ENCODE measurements at regions not wholly inside any gene's neighbourhood (a gene's known extent, or its start where the extent isn't known, plus 50 kb on each side); places are given as distances from the start of the nearest gene placed in this dataset.
"Not testable (repeated sequence)": the region's sequence is repeated elsewhere in the genome, so short reads cannot be mapped to it uniquely, and the experiment has no call there.

DNA sequence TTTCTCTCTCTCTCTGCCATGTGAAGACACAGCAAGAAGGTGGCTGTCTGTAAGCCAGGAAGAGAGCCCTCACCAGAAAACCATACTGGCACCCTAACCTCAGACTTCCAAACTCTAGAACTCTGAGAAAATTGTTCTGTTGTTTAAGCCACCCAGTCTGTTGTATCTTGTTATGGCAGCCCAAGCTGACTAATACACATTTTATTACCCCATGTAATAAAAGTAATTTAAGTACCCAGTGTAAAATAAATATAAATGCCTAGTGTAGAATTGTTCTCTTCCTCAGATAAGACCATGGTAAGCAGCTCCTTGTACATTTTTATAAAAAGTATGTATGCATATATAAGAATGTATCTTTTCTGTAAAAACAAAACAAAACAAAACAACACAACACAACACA is 119.7 kb downstream of the DTL start:
- Mint-ChIP-seq H3K4me1 (peaks cover 6% of the 10 kb centered on the region), H3K9me3 (no peaks in the 10 kb centered on the region), H3K36me3 (no peaks in the 10 kb centered on the region), H3K27ac (no peak overlapping the region), H3K4me3 (no peak overlapping the region), H3K27me3 (no peaks in the 10 kb centered on the region)
- no peak for DNase-seq

DNA sequence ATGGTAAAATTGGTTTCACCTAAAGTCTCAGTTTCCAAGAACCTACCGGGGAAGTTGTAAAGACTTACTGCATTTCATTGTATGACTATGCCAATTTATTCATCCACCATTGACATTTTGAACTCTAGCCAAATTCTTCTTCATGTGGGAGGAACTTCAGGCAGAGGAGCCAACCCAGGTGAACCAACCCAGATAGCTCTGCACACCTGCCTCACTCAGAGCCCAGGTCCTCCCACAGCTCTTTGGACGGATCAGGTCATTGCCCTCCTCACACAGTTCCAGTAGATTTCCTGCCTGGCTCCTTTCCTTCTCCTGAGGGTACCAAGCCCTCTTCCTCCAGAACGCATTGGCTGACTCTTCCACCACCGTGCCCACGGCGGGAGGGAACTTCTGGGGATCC is 121.7 kb downstream of the DTL start:
- peaks cover 3% of the 10 kb centered on the region for H3K36me3 Mint-ChIP-seq
- no peak overlapping the region for H3K4me3 Mint-ChIP-seq
- H3K4me1 Mint-ChIP-seq: peaks cover 16% of the 10 kb centered on the region
- H3K27me3 Mint-ChIP-seq: no peaks in the 10 kb centered on the region
- H3K27ac Mint-ChIP-seq: no peak overlapping the region
- DNase-seq: no peak
- no peaks in the 10 kb centered on the region for H3K9me3 Mint-ChIP-seq

DNA sequence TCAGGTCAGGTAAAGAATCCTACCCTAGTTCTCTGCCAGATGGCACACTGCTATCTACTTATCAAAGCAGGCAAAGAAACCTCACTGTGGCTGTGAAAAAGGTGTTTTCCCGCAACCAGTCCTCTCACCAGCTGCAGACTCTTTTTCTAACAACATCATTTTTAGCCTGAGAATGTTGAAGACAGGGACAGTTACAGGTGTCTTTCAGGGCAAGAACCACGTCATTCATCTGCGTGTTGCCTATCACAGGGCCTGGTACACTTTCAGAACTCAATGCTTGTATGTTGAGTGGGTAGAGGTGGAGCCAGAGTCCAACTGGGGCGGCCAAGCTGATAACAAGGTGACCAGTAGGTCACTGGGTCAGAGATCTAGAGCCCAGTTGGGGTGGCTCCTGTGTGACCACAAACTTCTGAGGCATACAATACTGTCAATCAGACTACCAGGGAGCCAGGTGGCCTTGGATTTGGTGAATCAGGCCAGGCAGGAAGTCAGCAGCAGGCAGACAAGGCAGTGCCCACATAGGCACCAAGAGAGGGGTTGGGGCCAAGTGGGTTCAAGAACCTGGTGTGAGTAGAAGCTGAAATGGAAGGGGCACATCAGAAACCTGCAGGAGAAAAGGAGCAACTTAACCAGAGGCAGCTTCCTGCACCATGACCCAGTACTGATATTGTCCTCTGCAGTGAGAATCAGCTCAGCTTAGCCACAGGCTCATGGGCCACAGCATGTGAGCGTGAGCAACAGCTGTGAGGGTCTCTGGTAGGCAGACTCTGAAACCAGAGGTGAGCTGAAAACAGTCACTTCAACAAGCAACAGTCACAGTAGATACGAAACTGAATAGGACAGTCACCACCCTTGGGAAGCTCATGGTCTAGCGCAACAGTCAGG is 123.6 kb downstream of the DTL start:
- H3K27ac Mint-ChIP-seq: no peak overlapping the region
- DNase-seq: no peak
- H3K9me3 Mint-ChIP-seq: no peaks in the 10 kb centered on the region
- H3K4me3 Mint-ChIP-seq: no peak overlapping the region
- no peaks in the 10 kb centered on the region for H3K27me3 Mint-ChIP-seq
- H3K4me1 Mint-ChIP-seq: peaks cover 24% of the 10 kb centered on the region
- H3K36me3 Mint-ChIP-seq: peaks cover 3% of the 10 kb centered on the region

DNA sequence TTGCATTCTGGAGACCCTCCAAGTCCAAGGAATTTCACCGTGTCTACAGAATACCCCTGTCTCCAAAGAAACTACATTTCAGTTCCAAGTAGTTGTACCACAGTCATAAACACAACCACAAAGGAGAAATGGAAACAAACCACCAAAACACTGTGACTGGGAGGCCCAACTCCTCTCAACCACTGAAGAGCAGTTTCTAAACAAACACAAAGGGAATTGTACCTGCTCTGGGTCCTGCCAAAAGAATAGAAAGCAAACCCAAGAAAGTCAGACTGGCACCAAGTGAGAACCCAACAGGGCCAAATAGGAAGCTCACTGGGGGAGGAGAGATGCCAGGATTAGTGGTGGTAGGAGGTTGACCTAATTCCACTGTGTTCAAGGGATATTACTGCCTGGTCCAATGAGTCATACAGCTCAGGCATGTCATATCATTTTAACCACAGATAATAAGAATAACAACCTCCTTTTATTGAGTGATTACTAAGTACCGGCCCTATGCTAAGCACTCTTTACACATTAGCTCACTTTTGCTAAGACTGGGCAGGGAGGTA is 123.9 kb upstream of the PPP2R5A start:
- Mint-ChIP-seq H3K27me3 (no peaks in the 10 kb centered on the region), H3K4me3 (no peak overlapping the region)
- DNase-seq: no peak

DNA sequence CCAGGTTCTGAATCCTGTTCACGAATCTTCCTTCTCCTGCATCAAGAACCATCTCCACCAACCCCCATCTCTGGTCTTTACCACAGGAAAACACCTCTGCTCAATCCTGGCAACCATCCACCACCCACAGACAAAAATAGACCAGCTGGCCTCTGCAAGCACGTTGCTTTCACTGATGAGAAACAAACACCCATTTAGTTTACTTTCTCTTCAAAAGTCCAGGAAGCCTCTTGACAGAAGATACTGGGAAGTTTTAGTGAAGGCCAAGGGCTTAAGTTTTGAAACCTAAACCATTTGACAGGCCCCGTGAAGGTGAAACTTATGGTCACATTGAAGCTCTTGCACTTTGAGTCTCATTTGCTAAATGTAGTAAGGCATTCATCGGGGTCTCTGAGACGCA is 122.6 kb upstream of the PPP2R5A start:
- H3K27ac Mint-ChIP-seq: no peak overlapping the region
- DNase-seq: peak; percentile 23
- H3K4me1 Mint-ChIP-seq: peaks cover 24% of the 10 kb centered on the region
- H3K9me3 Mint-ChIP-seq: no peaks in the 10 kb centered on the region
- H3K27me3 Mint-ChIP-seq: peaks cover 6% of the 10 kb centered on the region
- H3K36me3 Mint-ChIP-seq: peaks cover 3% of the 10 kb centered on the region
- no peak overlapping the region for H3K4me3 Mint-ChIP-seq

More for the DNA sequence above, 123.9 kb upstream of the PPP2R5A start:
- Mint-ChIP-seq H3K27ac (peak overlapping the region; percentile 4), H3K4me1 (peaks cover 24% of the 10 kb centered on the region), H3K36me3 (peaks cover 3% of the 10 kb centered on the region), H3K9me3 (no peaks in the 10 kb centered on the region)

DNA sequence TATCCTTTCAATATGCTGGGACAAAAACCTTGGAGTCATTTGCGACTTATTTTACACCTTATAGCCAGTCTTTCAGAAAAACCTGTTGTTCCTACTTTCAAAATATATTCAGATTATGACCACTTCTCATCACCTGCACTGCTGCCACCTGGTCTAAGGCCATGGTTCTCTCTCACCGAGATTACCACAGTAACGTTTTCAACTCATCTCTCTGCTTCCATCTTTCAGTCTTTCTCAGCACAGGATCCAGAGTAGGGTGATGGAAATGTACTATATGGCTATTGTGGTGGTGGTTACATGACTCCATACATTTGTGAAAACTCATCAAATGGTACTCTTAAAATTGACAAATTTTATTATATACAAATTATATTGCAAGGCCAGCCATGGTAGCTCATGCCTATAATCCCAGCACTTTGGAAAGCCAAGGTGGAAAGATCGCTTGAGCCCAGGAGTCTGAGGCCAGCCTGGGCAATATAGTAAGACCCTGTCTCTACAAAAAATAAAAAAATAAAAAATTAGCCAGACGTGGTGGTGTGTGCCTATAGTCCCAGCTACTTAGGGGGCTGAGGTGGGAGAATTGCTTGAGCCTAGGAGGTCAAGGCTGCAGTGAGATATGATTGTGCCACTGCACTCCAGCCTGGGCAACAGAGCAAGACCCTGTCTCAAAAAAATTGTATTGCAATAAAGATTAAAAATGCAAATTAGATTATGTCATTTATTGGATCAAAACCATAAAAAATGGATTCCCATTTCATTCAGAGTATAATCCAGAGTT is 120.9 kb upstream of the PPP2R5A start:
- H3K27me3 Mint-ChIP-seq: peaks cover 6% of the 10 kb centered on the region
- H3K4me1 Mint-ChIP-seq: peaks cover 18% of the 10 kb centered on the region
- no peak overlapping the region for H3K27ac Mint-ChIP-seq
- no peaks in the 10 kb centered on the region for H3K9me3 Mint-ChIP-seq
- H3K36me3 Mint-ChIP-seq: peaks cover 3% of the 10 kb centered on the region
- no peak overlapping the region for H3K4me3 Mint-ChIP-seq
- no peak for DNase-seq

DNA sequence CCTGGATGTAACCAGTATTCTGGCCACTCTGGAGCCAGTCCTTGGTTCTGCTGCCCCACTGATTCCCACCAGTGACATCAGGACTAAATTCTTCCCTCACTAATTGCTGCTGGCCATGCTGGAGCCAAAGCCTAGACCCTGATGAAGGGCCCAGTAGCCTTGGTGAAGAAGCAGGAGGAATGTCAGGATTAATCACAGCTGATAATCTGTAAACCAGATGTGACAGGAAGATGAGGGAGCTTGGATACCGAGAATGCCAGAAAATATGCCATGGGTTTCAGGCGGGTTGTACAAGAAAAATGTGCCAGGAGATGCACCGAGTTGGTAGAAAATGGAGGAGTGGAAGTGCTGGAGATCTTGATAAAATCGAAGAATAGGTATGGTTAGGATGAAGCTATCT is 119.0 kb upstream of the PPP2R5A start:
- no peak overlapping the region for H3K4me3 Mint-ChIP-seq
- H3K36me3 Mint-ChIP-seq: peaks cover 3% of the 10 kb centered on the region
- H3K27me3 Mint-ChIP-seq: peaks cover 6% of the 10 kb centered on the region
- no peaks in the 10 kb centered on the region for H3K9me3 Mint-ChIP-seq
- peaks cover 14% of the 10 kb centered on the region for H3K4me1 Mint-ChIP-seq
- H3K27ac Mint-ChIP-seq: no peak overlapping the region
- DNase-seq: no peak

DNA sequence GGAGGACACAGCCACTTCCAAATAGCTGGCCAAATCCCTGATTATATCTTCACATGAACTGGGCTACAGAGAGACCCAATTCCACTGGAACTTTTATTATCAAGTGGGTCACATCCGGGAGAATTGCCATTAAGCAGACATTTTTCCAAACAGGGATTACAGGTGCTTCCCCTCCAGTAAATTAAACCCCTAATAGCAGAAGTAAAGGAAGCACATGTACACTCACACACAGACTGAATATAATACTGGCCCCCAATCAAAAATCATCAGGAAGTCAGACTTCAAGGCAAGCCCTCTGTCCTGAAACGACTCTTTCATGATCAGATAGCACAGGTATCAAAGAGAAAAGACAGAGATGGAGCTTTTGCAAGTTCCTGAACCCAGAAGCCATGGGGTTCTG is 118.6 kb upstream of the PPP2R5A start:
- Mint-ChIP-seq H3K9me3 (no peaks in the 10 kb centered on the region), H3K27ac (no peak overlapping the region), H3K27me3 (peaks cover 6% of the 10 kb centered on the region), H3K4me1 (peaks cover 10% of the 10 kb centered on the region), H3K4me3 (no peak overlapping the region), H3K36me3 (peaks cover 2% of the 10 kb centered on the region)
- DNase-seq: no peak

DNA sequence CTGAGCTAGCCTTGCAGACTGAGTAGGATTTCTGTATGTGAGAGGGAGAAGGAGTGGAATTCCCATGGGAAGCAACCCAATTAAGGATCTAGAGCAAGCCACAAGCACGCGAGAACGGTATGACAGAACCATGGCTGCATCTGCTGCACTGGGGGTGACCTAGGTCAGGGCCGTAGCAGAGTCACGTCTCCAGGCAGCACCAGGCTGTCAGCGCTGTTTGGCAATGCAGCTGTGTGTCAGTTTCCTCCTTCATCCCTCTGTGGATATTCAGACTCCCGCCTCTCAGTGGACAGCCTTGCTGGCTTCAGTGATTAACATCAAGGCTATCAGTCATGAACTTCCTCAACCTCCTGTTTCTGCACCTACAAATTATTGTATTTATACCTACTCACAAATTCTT is 118.1 kb upstream of the PPP2R5A start:
- H3K4me3 Mint-ChIP-seq: no peak overlapping the region
- no peaks in the 10 kb centered on the region for H3K36me3 Mint-ChIP-seq
- DNase-seq: no peak
- H3K4me1 Mint-ChIP-seq: peaks cover 9% of the 10 kb centered on the region
- no peak overlapping the region for H3K27ac Mint-ChIP-seq
- H3K9me3 Mint-ChIP-seq: no peaks in the 10 kb centered on the region
- H3K27me3 Mint-ChIP-seq: peaks cover 6% of the 10 kb centered on the region

DNA sequence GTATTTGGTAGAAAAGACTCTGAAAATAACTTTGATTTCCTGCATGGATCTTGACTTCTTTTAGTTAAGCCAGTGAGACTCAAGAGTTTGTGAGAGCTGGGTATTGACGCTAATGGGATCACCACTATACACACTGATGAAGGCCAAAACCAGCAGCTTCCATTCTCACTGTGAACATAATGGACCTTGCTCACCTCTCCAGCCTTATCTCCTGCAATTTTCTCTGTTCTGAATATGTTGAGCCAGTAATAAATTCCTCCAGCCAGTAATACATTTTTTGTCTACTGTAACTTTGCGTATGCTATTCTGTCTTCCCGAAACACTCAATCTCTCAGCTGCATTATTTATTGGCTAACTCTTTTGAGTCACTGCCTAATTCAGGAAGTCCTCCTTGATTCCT is 111.6 kb upstream of the PPP2R5A start:
- H3K9me3 Mint-ChIP-seq: no peaks in the 10 kb centered on the region
- no peak for DNase-seq
- no peak overlapping the region for H3K4me3 Mint-ChIP-seq
- no peaks in the 10 kb centered on the region for H3K27me3 Mint-ChIP-seq
- no peak overlapping the region for H3K27ac Mint-ChIP-seq
- peaks cover 4% of the 10 kb centered on the region for H3K4me1 Mint-ChIP-seq
- no peaks in the 10 kb centered on the region for H3K36me3 Mint-ChIP-seq

DNA sequence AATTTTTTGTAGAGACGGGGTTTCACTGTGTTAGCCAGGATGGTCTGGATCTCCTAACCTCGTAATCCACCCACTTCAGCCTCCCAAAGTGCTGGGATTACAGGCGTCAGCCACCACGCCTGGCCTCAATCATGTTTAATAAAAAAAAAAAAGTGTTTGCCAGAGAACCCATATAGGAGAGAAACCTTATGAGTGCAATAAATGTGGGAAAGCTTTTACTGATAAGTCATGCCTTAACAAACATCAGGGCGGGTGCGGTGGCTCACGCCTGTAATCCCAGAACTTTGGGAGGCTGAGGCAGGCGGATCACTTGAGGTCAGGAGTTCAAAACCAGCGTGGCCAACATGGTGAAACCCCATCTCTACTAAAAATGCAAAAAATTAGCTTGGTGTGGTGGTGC is 110.9 kb upstream of the PPP2R5A start:
- not testable (repeated sequence) for DNase-seq, H3K4me3 Mint-ChIP-seq, H3K4me1 Mint-ChIP-seq, H3K27me3 Mint-ChIP-seq, H3K27ac Mint-ChIP-seq, H3K9me3 Mint-ChIP-seq, H3K36me3 Mint-ChIP-seq

DNA sequence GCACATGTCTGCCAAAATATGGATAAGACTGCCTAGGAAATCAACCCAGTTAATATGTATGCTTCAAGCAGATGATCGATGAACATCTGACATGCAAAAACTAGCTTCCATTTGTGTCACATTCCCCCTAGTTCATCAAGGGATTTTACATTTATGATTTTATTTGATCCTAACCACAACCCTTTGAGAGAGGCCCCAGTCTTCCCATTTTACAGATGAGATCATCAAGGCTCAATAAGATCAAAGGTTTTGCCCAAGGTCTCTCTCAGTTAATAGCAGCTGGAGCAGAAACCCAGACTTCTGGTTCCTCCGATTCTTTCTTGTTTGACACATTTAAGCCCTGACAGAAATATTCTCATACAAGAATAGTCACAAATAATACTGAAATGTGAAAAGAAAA is 107.7 kb upstream of the PPP2R5A start:
- Mint-ChIP-seq H3K27me3 (no peaks in the 10 kb centered on the region), H3K27ac (no peak overlapping the region), H3K4me3 (no peak overlapping the region), H3K9me3 (no peaks in the 10 kb centered on the region), H3K36me3 (no peaks in the 10 kb centered on the region), H3K4me1 (peaks cover 4% of the 10 kb centered on the region)
- DNase-seq: no peak

DNA sequence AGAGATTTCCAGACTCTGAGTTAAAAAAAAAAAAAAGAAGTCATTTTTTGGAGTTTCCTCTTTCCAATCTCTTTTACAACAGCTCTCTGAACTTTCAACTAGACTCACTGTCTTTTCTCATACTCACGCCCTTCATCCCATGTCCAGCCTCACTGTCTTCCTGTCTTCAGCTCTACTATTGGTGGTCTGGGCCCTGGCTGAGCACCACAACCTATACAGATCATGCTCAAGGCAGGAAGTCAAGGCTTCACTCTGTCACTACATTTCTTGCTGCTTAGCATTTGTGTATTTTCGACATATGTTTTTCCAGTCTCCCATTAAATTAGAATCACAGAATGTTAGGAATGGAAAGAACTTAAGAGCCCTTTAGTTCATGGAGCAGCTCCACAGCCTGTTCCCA is 106.4 kb upstream of the PPP2R5A start:
- no peak overlapping the region for H3K27ac Mint-ChIP-seq
- H3K9me3 Mint-ChIP-seq: no peaks in the 10 kb centered on the region
- no peaks in the 10 kb centered on the region for H3K27me3 Mint-ChIP-seq
- no peaks in the 10 kb centered on the region for H3K36me3 Mint-ChIP-seq
- no peak for DNase-seq
- no peak overlapping the region for H3K4me3 Mint-ChIP-seq
- H3K4me1 Mint-ChIP-seq: peaks cover 4% of the 10 kb centered on the region

DNA sequence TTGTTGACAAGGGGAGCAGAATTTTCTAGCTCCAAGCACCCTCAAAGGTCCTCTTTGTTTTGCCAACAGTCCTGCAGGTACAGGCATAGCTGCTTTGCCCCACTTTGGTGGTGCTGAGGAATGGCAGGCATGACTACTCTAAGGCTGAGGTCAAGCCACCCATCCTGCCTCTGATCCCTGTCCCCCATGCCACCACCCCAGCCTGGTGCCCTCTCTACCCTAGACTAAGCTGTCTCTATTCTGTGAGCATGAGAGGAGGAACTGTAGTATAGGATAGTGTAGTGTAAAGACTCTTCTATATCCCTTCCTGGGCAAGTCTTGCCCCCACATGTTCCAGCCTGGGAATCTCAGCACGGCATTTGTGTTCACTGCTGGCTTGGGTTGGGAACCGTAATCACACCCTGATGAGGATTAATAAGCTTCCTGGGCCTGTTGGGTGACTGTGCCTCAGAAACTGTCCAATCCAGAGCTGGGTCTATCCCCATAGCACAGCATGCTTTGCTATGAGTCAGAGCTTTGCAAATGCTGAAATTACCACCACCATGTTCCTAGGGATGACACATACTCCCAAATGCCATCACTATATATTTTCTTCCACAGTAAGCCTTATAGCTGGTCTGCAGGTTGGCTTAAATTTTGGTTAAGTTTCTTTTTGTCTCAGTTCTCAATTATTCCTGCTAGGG is 105.7 kb upstream of the PPP2R5A start:
- H3K36me3 Mint-ChIP-seq: no peaks in the 10 kb centered on the region

More for the DNA sequence above, 105.7 kb upstream of the PPP2R5A start:
- H3K27ac Mint-ChIP-seq: no peak overlapping the region
- no peak overlapping the region for H3K4me3 Mint-ChIP-seq
- H3K27me3 Mint-ChIP-seq: no peaks in the 10 kb centered on the region
- no peaks in the 10 kb centered on the region for H3K9me3 Mint-ChIP-seq
- peaks cover 4% of the 10 kb centered on the region for H3K4me1 Mint-ChIP-seq
- DNase-seq: no peak
